WTC11 (cell line): ENCODE measurements at regions not wholly inside any gene's neighbourhood (a gene's known extent, or its start where the extent isn't known, plus 50 kb on each side); places are given as distances from the start of the nearest gene placed in this dataset.

Source experiments
- ATAC-seq: fragments of 200-7000 bp; cut with Tn5 transposase; 2 replicates; pipeline ENCODE4 v1.10.0; 2021; ENCODE audit warnings: mild to moderate bottlenecking, moderate library complexity
- CTCF ChIA-PET: fragments of 300-600 bp; sonication (Branson Sonifier 250); formaldehyde crosslinking; loops from one replicate; lab custom pipeline; 2021; ENCODE audit warnings: antibody characterized with exemption; lab: Charles Lee
- POLR2A ChIA-PET: fragments of 350-600 bp; sonication (Branson Sonifier 250); formaldehyde crosslinking; loops from one replicate; lab custom pipeline; 2021; ENCODE audit warnings: antibody characterized with exemption; lab: Charles Lee
- DNase-seq: peaks from one replicate; pipeline ENCODE4 v3.0.0; 2021; ENCODE audit warnings: low spot score
- H3K27ac Mint-ChIP-seq: 2 replicates; pipeline ENCODE4 v1.8.0; 2021; ENCODE audit warnings: mixed read lengths
- H3K27me3 Mint-ChIP-seq: 2 replicates; pipeline ENCODE4 v1.8.0; 2021; ENCODE audit warnings: low read depth, mild to moderate bottlenecking, moderate library complexity, mixed read lengths
- H3K36me3 Mint-ChIP-seq: 2 replicates; pipeline ENCODE4 v1.8.0; 2021; ENCODE audit warnings: mixed read lengths
- H3K4me1 Mint-ChIP-seq: 2 replicates; pipeline ENCODE4 v1.8.0; 2022; ENCODE audit warnings: mixed read lengths
- H3K4me3 Mint-ChIP-seq: 2 replicates; pipeline ENCODE4 v1.8.0; 2021; ENCODE audit warnings: mild to moderate bottlenecking, moderate library complexity, mixed read lengths
- H3K9me3 Mint-ChIP-seq: 2 replicates; pipeline ENCODE4 v1.8.0; 2021; ENCODE audit warnings: mixed read lengths
- ATF2 ChIP-seq: sonication (generic); formaldehyde crosslinking; IDR thresholded peaks from 2 replicates; pipeline ENCODE4 v1.8.1; 2022; ENCODE audit warnings: low read depth, missing genetic modification reagents, borderline replicate concordance
- ATF6 ChIP-seq: sonication (generic); formaldehyde crosslinking; IDR thresholded peaks from 2 replicates; pipeline ENCODE4 v1.8.1; 2023; ENCODE audit warnings: mild to moderate bottlenecking, missing genetic modification reagents
- CBFB ChIP-seq: sonication (generic); formaldehyde crosslinking; IDR thresholded peaks from 2 replicates; pipeline ENCODE4 v1.8.1; 2022; ENCODE audit warnings: mild to moderate bottlenecking, low read depth, missing genetic modification reagents
- E2F1 ChIP-seq: sonication (generic); formaldehyde crosslinking; IDR thresholded peaks from 2 replicates; pipeline ENCODE4 v1.8.0; 2022; ENCODE audit warnings: mild to moderate bottlenecking, missing genetic modification reagents
- EMX1 ChIP-seq: fragments of 250-450 bp; sonication (Bioruptor Pico); IDR thresholded peaks from 2 replicates; pipeline ENCODE4 v1.8.0; 2021; ENCODE audit warnings: mild to moderate bottlenecking
- FOXJ3 ChIP-seq: sonication (generic); formaldehyde crosslinking; IDR thresholded peaks from 2 replicates; pipeline ENCODE4 v1.9.0; 2021; ENCODE audit warnings: missing genetic modification reagents, mild to moderate bottlenecking, borderline replicate concordance
- GRHL2 ChIP-seq: fragments of 250-450 bp; sonication (Bioruptor Pico); IDR thresholded peaks from 2 replicates; pipeline ENCODE4 v1.8.0; 2022; ENCODE audit warnings: mild to moderate bottlenecking, moderate library complexity; ENCODE audit not compliant: insufficient replicate concordance, severe bottlenecking
- GTF2I ChIP-seq: fragments of 250-450 bp; sonication (Bioruptor Pico); conservative IDR thresholded peaks from 2 replicates; pipeline ENCODE4 v1.4.0; 2021; ENCODE audit warnings: mild to moderate bottlenecking
- KAT7 ChIP-seq: sonication (generic); formaldehyde crosslinking; IDR thresholded peaks from 2 replicates; pipeline ENCODE4 v1.8.1; 2023; ENCODE audit warnings: missing genetic modification reagents, mild to moderate bottlenecking, borderline replicate concordance
- MXD4 ChIP-seq: fragments of 250-450 bp; sonication (Bioruptor Pico); IDR thresholded peaks from 2 replicates; pipeline ENCODE4 v1.8.0; 2021; ENCODE audit warnings: mild to moderate bottlenecking, moderate library complexity, borderline replicate concordance
- MYBL2 ChIP-seq: sonication (generic); formaldehyde crosslinking; IDR thresholded peaks from 2 replicates; pipeline ENCODE4 v1.8.1; 2023; ENCODE audit warnings: mild to moderate bottlenecking, moderate library complexity, missing genetic modification reagents
- NFE2L1 ChIP-seq: sonication (generic); formaldehyde crosslinking; IDR thresholded peaks from 2 replicates; pipeline ENCODE4 v1.8.1; 2023; ENCODE audit warnings: missing genetic modification reagents
- OVOL2 ChIP-seq: fragments of 250-450 bp; sonication (Bioruptor Pico); IDR thresholded peaks from 2 replicates; pipeline ENCODE4 v1.9.0; 2021; ENCODE audit warnings: mild to moderate bottlenecking, borderline replicate concordance
- PRDM15 ChIP-seq: sonication (generic); formaldehyde crosslinking; IDR thresholded peaks from 2 replicates; pipeline ENCODE4 v1.8.0; 2022; ENCODE audit warnings: missing genetic modification reagents
- SMAD4 ChIP-seq: sonication (generic); formaldehyde crosslinking; IDR thresholded peaks from 2 replicates; pipeline ENCODE4 v1.8.0; 2022; ENCODE audit warnings: mild to moderate bottlenecking, missing genetic modification reagents
- TCF7 ChIP-seq: sonication (generic); formaldehyde crosslinking; IDR thresholded peaks from 2 replicates; pipeline ENCODE4 v1.8.0; 2022; ENCODE audit warnings: mild to moderate bottlenecking, low read depth, missing genetic modification reagents, moderate library complexity
- USF1 ChIP-seq: sonication (generic); formaldehyde crosslinking; IDR thresholded peaks from 2 replicates; pipeline ENCODE4 v1.8.0; 2022; ENCODE audit warnings: mild to moderate bottlenecking, missing genetic modification reagents
- ZBTB21 ChIP-seq: sonication (generic); formaldehyde crosslinking; IDR thresholded peaks from 2 replicates; pipeline ENCODE4 v1.8.1; 2023; ENCODE audit warnings: mild to moderate bottlenecking, missing genetic modification reagents, borderline replicate concordance
- ZNF138 ChIP-seq: sonication (generic); formaldehyde crosslinking; conservative IDR thresholded peaks from 2 replicates; pipeline ENCODE4 v1.8.1; 2022; ENCODE audit warnings: mild to moderate bottlenecking, moderate library complexity, missing genetic modification reagents
- ZNF263 ChIP-seq: sonication (generic); formaldehyde crosslinking; IDR thresholded peaks from 2 replicates; pipeline ENCODE4 v1.8.1; 2022; ENCODE audit warnings: low read depth, mild to moderate bottlenecking, moderate library complexity, missing genetic modification reagents
- ZNF425 ChIP-seq: fragments of 250-450 bp; sonication (Bioruptor Pico); conservative IDR thresholded peaks from 2 replicates; pipeline ENCODE4 v1.9.0; 2021; ENCODE audit warnings: mild to moderate bottlenecking
- ZSCAN18 ChIP-seq: fragments of 250-450 bp; sonication (Bioruptor Pico); IDR thresholded peaks from 2 replicates; pipeline ENCODE4 v2.1.2; 2022; ENCODE audit warnings: mild to moderate bottlenecking, moderate library complexity

- TF ChIP-seq ATF6 (no peak), SMAD4 (no peak), OVOL2 (CRISPR knock-in tag) (no peak), MYBL2 (no peak)
Measured at GRCh38 chr2:236510034-236510433, 59.6 kb upstream of the ACKR3 start (continued).

- Mint-ChIP-seq H3K36me3 (no peaks in the 10 kb centered on the region), H3K27me3 (peaks cover 22% of the 10 kb centered on the region), H3K27ac (no peak overlapping the region), H3K4me3 (no peak overlapping the region), H3K4me1 (peaks cover 11% of the 10 kb centered on the region), H3K9me3 (no peaks in the 10 kb centered on the region)
- TF ChIP-seq EMX1 (CRISPR knock-in tag) = no peak
- TF ChIP-seq ZNF263 (CRISPR knock-in tag) = no peak
- no peak for TF ChIP-seq MYBL2
- no peak for TF ChIP-seq E2F1 (CRISPR knock-in tag)
- TF ChIP-seq SMAD4 = no peak
- no peak for TF ChIP-seq NFE2L1 (CRISPR knock-in tag)
- no peak for TF ChIP-seq TCF7 (CRISPR knock-in tag)
- TF ChIP-seq KAT7 = no peak
- TF ChIP-seq ZBTB21 = no peak
- TF ChIP-seq GRHL2 = no peak
- no peak for TF ChIP-seq ATF2 (CRISPR knock-in tag)
- no peak for TF ChIP-seq FOXJ3 (CRISPR knock-in tag)
- TF ChIP-seq CBFB = no peak
- no peak for TF ChIP-seq ZSCAN18 (CRISPR knock-in tag)
- no peak for TF ChIP-seq ZNF425 (CRISPR knock-in tag)
- no peak for TF ChIP-seq USF1 (CRISPR knock-in tag)
- TF ChIP-seq PRDM15 = no peak
- no peak for TF ChIP-seq GTF2I (CRISPR knock-in tag)
- TF ChIP-seq MXD4 (CRISPR knock-in tag) = no peak
- no peak for TF ChIP-seq ZNF138 (CRISPR knock-in tag)
- POLR2A ChIA-PET = no interaction called here
- no peak for ATAC-seq
- CTCF ChIA-PET = interaction anchor here (0.7 kb wide), 2 partner anchors 37 to 1157 kb away, joined by 3 to 5 read pairs; no protein-coding TSS in a partner anchor
- no peak for DNase-seq
Measured at GRCh38 chr2:236511266-236511665, 58.4 kb upstream of the ACKR3 start.
